Activated effector memory CD4-positive, alpha-beta T cell treated with Interleukin-2 at 50 U/mL for 16 hours (primary cell): ENCODE measurements at regions not wholly inside any gene's neighbourhood (a gene's known extent, or its start where the extent isn't known, plus 50 kb on each side); places are given as distances from the start of the nearest gene placed in this dataset.

ENCODE experiments used
- DNase-seq: peaks from one replicate; pipeline ENCODE4 v3.0.0-alpha.2; 2020

GRCh38 chr5:2326601-2327000 lies 424.9 kb downstream of the IRX2 start:
- DNase-seq: no peak

GRCh38 chr5:2324788-2325187 lies 426.7 kb downstream of the IRX2 start:
- no peak for DNase-seq

- no peak for DNase-seq
Measured at GRCh38 chr5:2320611-2321010, 430.9 kb downstream of the IRX2 start.

GRCh38 chr5:2317540-2317939 lies 433.9 kb downstream of the IRX2 start:
- DNase-seq: no peak

- DNase-seq: no peak
Measured at GRCh38 chr5:2311851-2312250, 429.1 kb upstream of the IRX4 start.

GRCh38 chr5:2310946-2311345 lies 428.2 kb upstream of the IRX4 start:
- no peak for DNase-seq

GRCh38 chr5:2307631-2308030 lies 424.9 kb upstream of the IRX4 start:
- DNase-seq: no peak

GRCh38 chr5:2306711-2307110 lies 424.0 kb upstream of the IRX4 start:
- DNase-seq: no peak

- DNase-seq: no peak
Measured at GRCh38 chr5:2303431-2304100, 420.8 kb upstream of the IRX4 start.

GRCh38 chr5:2302169-2302568 lies 419.4 kb upstream of the IRX4 start:
- DNase-seq: no peak

GRCh38 chr5:2300861-2301574 lies 418.3 kb upstream of the IRX4 start:
- no peak for DNase-seq

GRCh38 chr5:2300421-2300820 lies 417.7 kb upstream of the IRX4 start:
- DNase-seq: no peak

- no peak for DNase-seq
Measured at GRCh38 chr5:2299388-2300220, 416.9 kb upstream of the IRX4 start.

GRCh38 chr5:2298781-2299180 lies 416.1 kb upstream of the IRX4 start:
- DNase-seq: no peak

- no peak for DNase-seq
Measured at GRCh38 chr5:2297991-2298390, 415.3 kb upstream of the IRX4 start.

GRCh38 chr5:2295476-2295875 lies 412.8 kb upstream of the IRX4 start:
- no peak for DNase-seq

GRCh38 chr5:2293906-2294305 lies 411.2 kb upstream of the IRX4 start:
- no peak for DNase-seq

- no peak for DNase-seq
Measured at GRCh38 chr5:2291146-2291840, 408.6 kb upstream of the IRX4 start.

- no peak for DNase-seq
Measured at GRCh38 chr5:2289380-2289779, 406.7 kb upstream of the IRX4 start.

GRCh38 chr5:2288968-2289367 lies 406.2 kb upstream of the IRX4 start:
- no peak for DNase-seq

GRCh38 chr5:2288466-2288865 lies 405.7 kb upstream of the IRX4 start:
- DNase-seq: no peak

- DNase-seq: no peak
Measured at GRCh38 chr5:2286250-2286649, 403.5 kb upstream of the IRX4 start.

- no peak for DNase-seq
Measured at GRCh38 chr5:2284678-2285077, 402.0 kb upstream of the IRX4 start.
